Breast epithelium (tissue), 3 donors: ENCODE measurements at regions not wholly inside any gene's neighbourhood (a gene's known extent, or its start where the extent isn't known, plus 50 kb on each side); places are given as distances from the start of the nearest gene placed in this dataset.

Experiments used
- POLR2AphosphoS5 ChIP-seq, 3 donors: sonication (generic); formaldehyde crosslinking; IDR thresholded peaks; one replicate each; pipeline ENCODE4 v1.6.1; 2017; ENCODE audit warnings: antibody characterized with exemption in 3 of 3
- TF ChIP-seq, protein P1 (sequence below), 3 donors: fragments of 450-650 bp; IDR thresholded peaks; one replicate each; pipeline ENCODE4 v1.5.1; 2016 to 2017; ENCODE audit warnings: antibody characterized with exemption in 3 of 3, mild to moderate bottlenecking in 3 of 3, moderate library complexity in 3 of 3

DNA sequence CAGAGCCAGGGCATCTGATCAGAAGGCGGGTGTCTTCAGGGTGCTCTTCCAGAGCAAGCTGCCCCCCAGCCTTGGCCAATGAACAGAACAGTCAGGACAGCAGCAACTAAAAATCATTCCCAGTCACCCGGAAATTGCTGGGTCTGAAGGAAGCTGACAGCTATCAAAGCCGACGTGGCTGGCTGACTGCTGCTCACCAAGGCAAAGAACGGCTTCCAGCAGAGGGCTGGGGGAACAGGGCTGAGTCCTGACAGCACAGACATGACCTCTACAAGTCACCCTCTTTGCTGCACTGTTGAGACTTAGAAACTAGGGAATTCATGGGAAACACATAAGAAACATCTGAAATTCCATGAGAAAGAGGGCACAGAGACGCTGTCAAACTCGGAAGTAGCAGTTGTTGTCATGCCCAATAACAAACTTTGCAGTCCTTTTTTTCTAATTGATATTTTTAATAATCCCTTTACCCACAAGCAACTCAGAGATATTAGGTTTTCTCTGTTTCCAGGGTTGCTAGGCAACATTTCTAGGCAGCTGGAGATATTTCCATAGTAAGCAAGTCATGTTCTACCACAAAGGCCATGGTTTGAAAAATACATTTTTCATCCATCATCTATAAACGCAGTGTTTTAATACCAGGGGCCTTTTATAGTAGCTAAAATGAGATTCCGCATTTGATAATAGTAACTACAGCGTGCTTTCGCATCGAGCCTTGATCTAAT lies 365.2 kb downstream of the SEC23A start:
- TF ChIP-seq, protein P1, sequence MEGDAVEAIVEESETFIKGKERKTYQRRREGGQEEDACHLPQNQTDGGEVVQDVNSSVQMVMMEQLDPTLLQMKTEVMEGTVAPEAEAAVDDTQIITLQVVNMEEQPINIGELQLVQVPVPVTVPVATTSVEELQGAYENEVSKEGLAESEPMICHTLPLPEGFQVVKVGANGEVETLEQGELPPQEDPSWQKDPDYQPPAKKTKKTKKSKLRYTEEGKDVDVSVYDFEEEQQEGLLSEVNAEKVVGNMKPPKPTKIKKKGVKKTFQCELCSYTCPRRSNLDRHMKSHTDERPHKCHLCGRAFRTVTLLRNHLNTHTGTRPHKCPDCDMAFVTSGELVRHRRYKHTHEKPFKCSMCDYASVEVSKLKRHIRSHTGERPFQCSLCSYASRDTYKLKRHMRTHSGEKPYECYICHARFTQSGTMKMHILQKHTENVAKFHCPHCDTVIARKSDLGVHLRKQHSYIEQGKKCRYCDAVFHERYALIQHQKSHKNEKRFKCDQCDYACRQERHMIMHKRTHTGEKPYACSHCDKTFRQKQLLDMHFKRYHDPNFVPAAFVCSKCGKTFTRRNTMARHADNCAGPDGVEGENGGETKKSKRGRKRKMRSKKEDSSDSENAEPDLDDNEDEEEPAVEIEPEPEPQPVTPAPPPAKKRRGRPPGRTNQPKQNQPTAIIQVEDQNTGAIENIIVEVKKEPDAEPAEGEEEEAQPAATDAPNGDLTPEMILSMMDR (IDR thresholded peaks at IDR 0.05), result no peak
- no peak for TF ChIP-seq POLR2AphosphoS5 (IDR thresholded peaks at IDR 0.05)
